Pancreas (tissue), 10 donors: ENCODE measurements at regions not wholly inside any gene's neighbourhood (a gene's known extent, or its start where the extent isn't known, plus 50 kb on each side); places are given as distances from the start of the nearest gene placed in this dataset.

Experiments
- ATAC-seq, 4 donors: fragments of 200-7000 bp; cut with Tn5 transposase; one replicate each; pipeline versions ENCODE4 v1.8.0 to v1.9.1; 2020; ENCODE audit warnings: mild to moderate bottlenecking in 4 of 4, moderate library complexity in 4 of 4
- DNase-seq, 6 donors: peaks; one replicate each; pipeline ENCODE4 v3.0.0-alpha.2; 2020
- FAIRE-seq: peaks from 2 replicates; lab custom pipeline; 2012; peaks lifted over from hg19 to GRCh38; lab: Jason Lieb, UNC
- H3K27ac ChIP-seq, 4 donors: fragments of 200-600 bp; sonication (generic); 1 replicate in 3 of 4; 2 replicates in 1 of 4; pipeline versions ENCODE4 v1.5.0 to v1.8.0; 2020
- H3K27me3 ChIP-seq, 4 donors: fragments of 200-600 bp; one replicate each; pipeline ENCODE4 v1.8.0; 2021
- H3K36me3 ChIP-seq, 3 donors: fragments of 200-600 bp; sonication (generic) in 1 of 3; one replicate each; pipeline versions ENCODE4 v1.5.0 to v1.8.0; 2020 to 2021
- H3K4me1 ChIP-seq, 3 donors: fragments of 200-600 bp; one replicate each; pipeline ENCODE4 v1.8.0; 2021
- H3K4me3 ChIP-seq, 4 donors: fragments of 200-600 bp; sonication (generic) in 2 of 4; one replicate each; pipeline versions ENCODE4 v1.5.0 to v1.8.0; 2020 to 2021
- H3K9me3 ChIP-seq, 4 donors: fragments of 200-600 bp; one replicate each; pipeline ENCODE4 v1.8.0; 2021
- CTCF ChIP-seq, 4 donors: fragments of 200-600 bp; sonication (generic) in 3 of 4; IDR thresholded peaks; one replicate each; pipeline versions ENCODE4 v1.5.0 to v1.8.0; 2021; ENCODE audit warnings: antibody characterized with exemption in 4 of 4
- WGBS, 2 donors: extraction: QIAGEN DNeasy Blood & Tissue Kit; methylation state at CpG; one replicate each; pipeline ENCODE4 v1.1.7; 2013; 5-methylcytosine and 5-hydroxymethylcytosine counted together
- intact Hi-C, 3 donors: fragments of 100-400 bp; cut with DNase I; formaldehyde crosslinking; loops; one replicate each; pipeline versions ENCODE4 v1.11.1 to v1.14.2; 2022
- donor health status: healthy with polysubstance abuse.
- donor health status: DM: no; HTN: no; CAD: no; lungs with moderate emphysema.
- donor health status: DM: no; HTN: no; CAD: no.
- donor health status: control.
- donor health status: control.
- donor health status: Bipolar disorder and iron deficiency.
- donor health status: DM: yes; HTN: yes; CAD: no.
- donor health status: DM: no; HTN: no; CAD: no.
- donor health status: DM: no; HTN: no; CAD: no.
- donor health status: DM: yes; HTN: yes; CAD: no.

DNA sequence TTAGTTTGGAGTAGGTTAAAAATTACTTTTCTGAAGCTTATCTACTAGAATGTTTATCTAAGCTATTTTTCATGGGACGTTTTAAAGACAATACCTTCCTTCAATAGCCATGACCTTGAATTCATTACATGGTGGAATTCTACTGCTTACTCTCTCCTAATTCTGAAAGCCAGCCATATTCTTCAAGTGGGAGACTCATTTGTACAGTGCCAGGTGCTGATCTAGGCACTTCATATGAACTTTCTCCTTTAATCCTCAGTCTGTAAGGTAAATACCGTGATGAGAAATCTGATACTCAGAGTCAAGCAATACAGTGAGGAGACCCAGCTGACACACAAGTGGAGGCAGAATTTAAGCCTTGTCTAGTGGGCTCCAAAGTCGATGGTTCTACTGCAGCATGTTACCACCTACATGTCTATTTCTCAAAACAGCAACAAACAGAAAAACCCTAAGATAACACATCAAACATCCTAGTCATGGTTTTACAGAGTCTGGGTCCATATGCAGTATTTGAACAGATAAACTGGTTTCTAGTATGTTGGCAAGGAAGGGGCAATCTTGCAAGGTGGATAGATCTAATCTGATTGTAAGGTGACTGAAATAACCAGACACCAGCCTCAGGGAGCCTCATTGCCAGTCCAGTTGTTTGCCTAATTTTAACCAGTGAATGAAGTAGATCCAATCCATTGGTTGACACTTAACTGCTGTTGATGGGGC lies 243.7 kb downstream of the PIK3R1 start:
- Histone ChIP-seq H3K27me3 (no peaks in the 10 kb centered on the region), H3K4me1 (peaks cover 12 to 42% (median 36%) of the 10 kb centered on the region in 3 donors), H3K27ac (peak overlapping the region in 3 of 4 donors; percentile 24 to 47 (median 35)), H3K36me3 (no peaks in the 10 kb centered on the region), H3K9me3 (no peaks in the 10 kb centered on the region), H3K4me3 (no peak overlapping the region)
- no peak for DNase-seq
- WGBS, 2 donors = 27 to 32% methylated on average over 3 of the region's 3 CpGs
- peak; percentile 41 to 65 (median 57) for ATAC-seq
- FAIRE-seq = no peak
- intact Hi-C loops = loop anchor here in 1 of 3 donors (5.0 kb wide), 1 partner anchor 172 kb away; no protein-coding TSS in a partner anchor
- no peak for TF ChIP-seq CTCF (IDR thresholded peaks at IDR 0.05)

DNA sequence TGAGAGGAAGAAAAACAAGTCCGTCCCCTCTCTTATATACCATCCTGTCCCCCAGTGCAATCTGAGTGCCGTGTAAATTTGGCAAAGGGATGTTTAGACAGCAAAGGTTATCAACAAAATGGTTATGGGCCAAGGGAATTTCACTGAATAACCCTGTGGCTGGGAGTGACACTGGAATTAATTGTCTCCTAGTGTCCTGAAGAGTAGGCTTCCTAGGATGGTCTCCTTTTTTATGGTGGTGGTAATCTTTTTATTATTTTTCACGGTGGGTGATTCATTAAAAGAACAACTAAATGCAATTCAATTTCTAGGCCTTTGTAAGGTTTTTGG lies 244.2 kb downstream of the PIK3R1 start:
- H3K27ac ChIP-seq = peak overlapping the region in 3 of 4 donors; percentile 24 to 47 (median 35)

GRCh38 chr5:68460147-68460798 lies 244.7 kb downstream of the PIK3R1 start:
- ATAC-seq (peak; percentile 23 to 64 (median 41)), DNase-seq (peak in 1 of 6 donors; percentile 10), FAIRE-seq (no peak)
- no peak overlapping the region for H3K27ac ChIP-seq
- peak; percentile 10 to 55 (median 49) for TF ChIP-seq CTCF (IDR thresholded peaks at IDR 0.05)
- H3K27me3 ChIP-seq = no peaks in the 10 kb centered on the region
- intact Hi-C loops = loop anchor here in 1 of 3 donors (10.0 kb wide), 1 partner anchor 165 kb away; no protein-coding TSS in a partner anchor
- WGBS, 2 donors = 52 to 64% methylated on average over 3 of the region's 3 CpGs
- H3K4me1 ChIP-seq = peaks cover 12 to 42% (median 36%) of the 10 kb centered on the region in 3 donors
- H3K36me3 ChIP-seq = no peaks in the 10 kb centered on the region
- H3K4me3 ChIP-seq = no peak overlapping the region
- no peaks in the 10 kb centered on the region for H3K9me3 ChIP-seq

More for the DNA sequence above, 244.2 kb downstream of the PIK3R1 start:
- intact Hi-C loops = loop anchor here in 2 of 3 donors (5.0 to 10.0 kb wide), 2 partner anchors 165 to 172 kb away; no protein-coding TSS in a partner anchor
- DNase-seq (no peak), FAIRE-seq (no peak), ATAC-seq (no peak)
- 41 to 58% methylated on average over 3 of the region's 3 CpGs for WGBS, 2 donors
- no peak for TF ChIP-seq CTCF (IDR thresholded peaks at IDR 0.05)
- Histone ChIP-seq H3K4me3 (no peak overlapping the region), H3K9me3 (no peaks in the 10 kb centered on the region), H3K36me3 (no peaks in the 10 kb centered on the region), H3K4me1 (peaks cover 12 to 42% (median 36%) of the 10 kb centered on the region in 3 donors), H3K27me3 (no peaks in the 10 kb centered on the region)

DNA sequence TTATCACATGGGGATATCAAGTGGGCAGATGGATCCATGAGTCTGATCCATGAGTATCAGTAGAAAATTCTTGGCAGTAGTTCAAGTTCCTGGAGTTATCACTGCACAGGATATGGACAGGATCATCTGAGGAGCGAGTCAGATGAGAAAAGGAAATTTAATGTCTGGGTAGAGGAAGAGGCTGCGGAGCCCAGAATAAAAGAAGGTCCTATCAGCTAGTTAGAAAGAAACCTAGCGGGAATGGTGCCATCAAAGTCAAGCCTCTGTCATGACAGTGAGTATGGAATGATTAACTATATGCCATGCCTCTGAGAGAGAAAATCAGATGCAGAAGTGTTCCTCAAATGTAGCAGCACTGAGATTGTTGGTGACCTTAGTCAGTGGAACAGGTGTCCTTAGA lies 248.1 kb downstream of the PIK3R1 start:
- Histone ChIP-seq H3K27ac (no peak overlapping the region), H3K4me1 (peaks cover 0 to 18% (median 17%) of the 10 kb centered on the region in 3 donors), H3K27me3 (no peaks in the 10 kb centered on the region), H3K36me3 (no peaks in the 10 kb centered on the region), H3K4me3 (no peak overlapping the region), H3K9me3 (no peaks in the 10 kb centered on the region)
- intact Hi-C loops = loop anchor here in 1 of 3 donors (10.0 kb wide), 1 partner anchor 169 kb away; no protein-coding TSS in a partner anchor
- DNase-seq (no peak), FAIRE-seq (no peak), ATAC-seq (no peak)
- TF ChIP-seq CTCF (IDR thresholded peaks at IDR 0.05) = no peak
- 91 to 93% methylated on average over 3 of the region's 3 CpGs for WGBS, 2 donors
